HEK293 (cell line): ENCODE measurements at regions not wholly inside any gene's neighbourhood (a gene's known extent, or its start where the extent isn't known, plus 50 kb on each side); places are given as distances from the start of the nearest gene placed in this dataset.

Experiments used
- CTCF ChIA-PET: fragments of 350-600 bp; formaldehyde crosslinking; extraction: SDS; loops from one replicate; lab custom pipeline; 2021; ENCODE audit warnings: antibody characterized with exemption; lab: Yijun Ruan, JAX
- POLR2A ChIA-PET: fragments of 300-600 bp; formaldehyde crosslinking; extraction: SDS; loops from one replicate; lab custom pipeline; 2020; ENCODE audit warnings: antibody characterized with exemption, inconsistent platforms; lab: Yijun Ruan, JAX
- H3K27ac ChIP-seq: fragments of 200-500 bp; sonication (Bioruptor generic); 2 replicates; pipeline ENCODE4 v1.5.1; 2014; ENCODE audit warnings: low read depth, low read length, control low read depth, inconsistent platforms; ENCODE audit errors: extremely low read depth
- H3K36me3 ChIP-seq, 2 experiments: fragments of 200-500 bp in 1 of 2; sonication (Bioruptor generic) in 1 of 2; 1 replicate in 1 of 2; 2 replicates in 1 of 2; pipeline ENCODE4 v1.5.1; 2014 to 2017; ENCODE audit warnings: inconsistent platforms in 2 of 2, low read length in 2 of 2; ENCODE audit not compliant: control insufficient read depth in 2 of 2, insufficient read depth in 1 of 2
- H3K4me1 ChIP-seq: fragments of 200-500 bp; sonication (Bioruptor generic); 2 replicates; pipeline ENCODE4 v1.5.1; 2014; ENCODE audit warnings: mild to moderate bottlenecking, low read length, inconsistent platforms; ENCODE audit not compliant: control insufficient read depth, insufficient read depth
- H3K4me3 ChIP-seq: 2 replicates; pipeline ENCODE4 v1.5.1; 2011; ENCODE audit warnings: low read depth, mild to moderate bottlenecking, control low read depth, low read length, moderate library complexity
- H3K9me3 ChIP-seq: fragments of 200-500 bp; sonication (Bioruptor generic); 2 replicates; pipeline ENCODE4 v1.5.1; 2014; ENCODE audit warnings: low read depth, low read length, inconsistent platforms; ENCODE audit not compliant: control insufficient read depth, insufficient read depth
- GFI1B ChIP-seq: fragments of 450-650 bp; formaldehyde crosslinking; IDR thresholded peaks from 2 replicates; pipeline ENCODE4 v1.5.1; 2016; ENCODE audit warnings: missing biosample characterization, missing genetic modification characterization
- GLIS1 ChIP-seq: fragments of 450-650 bp; formaldehyde crosslinking; IDR thresholded peaks from 2 replicates; pipeline ENCODE4 v1.5.1; 2016; ENCODE audit warnings: missing biosample characterization, missing genetic modification characterization
- MEIS1 ChIP-seq: sonication (generic); formaldehyde crosslinking; IDR thresholded peaks from 2 replicates; pipeline ENCODE4 v1.8.1; 2022; ENCODE audit warnings: missing genetic modification reagents, mild to moderate bottlenecking, borderline replicate concordance
- MYNN ChIP-seq: fragments of 450-650 bp; formaldehyde crosslinking; IDR thresholded peaks from 2 replicates; pipeline ENCODE4 v1.5.1; 2016; ENCODE audit warnings: missing biosample characterization, missing genetic modification characterization, borderline replicate concordance
- OSR2 ChIP-seq: fragments of 450-650 bp; formaldehyde crosslinking; IDR thresholded peaks from 2 replicates; pipeline ENCODE4 v1.5.1; 2016; ENCODE audit warnings: missing biosample characterization, missing genetic modification characterization
- OVOL3 ChIP-seq: fragments of 450-650 bp; formaldehyde crosslinking; IDR thresholded peaks from 2 replicates; pipeline ENCODE4 v1.5.1; 2016; ENCODE audit warnings: missing biosample characterization, missing genetic modification characterization
- REPIN1 ChIP-seq: fragments of 450-650 bp; formaldehyde crosslinking; IDR thresholded peaks from 2 replicates; pipeline ENCODE4 v1.5.1; 2017; ENCODE audit warnings: missing biosample characterization, missing genetic modification characterization, low read depth
- SCRT1 ChIP-seq: fragments of 450-650 bp; formaldehyde crosslinking; IDR thresholded peaks from 2 replicates; pipeline ENCODE4 v1.5.1; 2016; ENCODE audit warnings: missing biosample characterization, missing genetic modification characterization, borderline replicate concordance
- ZBTB20 ChIP-seq: fragments of 450-650 bp; formaldehyde crosslinking; IDR thresholded peaks from 2 replicates; pipeline ENCODE4 v1.5.1; 2016; ENCODE audit warnings: missing biosample characterization, missing genetic modification characterization
- ZBTB7A ChIP-seq: fragments of 450-650 bp; formaldehyde crosslinking; IDR thresholded peaks from 2 replicates; pipeline ENCODE4 v1.5.1; 2016; ENCODE audit warnings: low read depth, missing biosample characterization, missing genetic modification characterization
- ZEB2 ChIP-seq: fragments of 450-650 bp; formaldehyde crosslinking; IDR thresholded peaks from 2 replicates; pipeline ENCODE4 v1.5.1; 2016; ENCODE audit warnings: missing biosample characterization, missing genetic modification characterization
- ZNF114 ChIP-seq: fragments of 450-650 bp; formaldehyde crosslinking; IDR thresholded peaks from 2 replicates; pipeline ENCODE4 v1.5.0; 2017; ENCODE audit warnings: missing biosample characterization, missing genetic modification characterization
- ZNF157 ChIP-seq: fragments of 450-650 bp; formaldehyde crosslinking; IDR thresholded peaks from 2 replicates; pipeline ENCODE4 v1.5.1; 2016; ENCODE audit warnings: missing biosample characterization, missing genetic modification characterization
- ZNF19 ChIP-seq: fragments of 450-650 bp; formaldehyde crosslinking; IDR thresholded peaks from 2 replicates; pipeline ENCODE4; 2016; ENCODE audit warnings: missing biosample characterization, missing genetic modification characterization, low read depth
- ZNF223 ChIP-seq: fragments of 450-650 bp; formaldehyde crosslinking; IDR thresholded peaks from 2 replicates; pipeline ENCODE4 v1.5.1; 2016; ENCODE audit warnings: missing biosample characterization, missing genetic modification characterization
- ZNF311 ChIP-seq: fragments of 450-650 bp; formaldehyde crosslinking; IDR thresholded peaks from 2 replicates; pipeline ENCODE4 v1.5.1; 2017; ENCODE audit warnings: missing biosample characterization, missing genetic modification characterization, borderline replicate concordance
- ZNF423 ChIP-seq: fragments of 450-650 bp; formaldehyde crosslinking; IDR thresholded peaks from 2 replicates; pipeline ENCODE4 v1.5.1; 2016; ENCODE audit warnings: missing biosample characterization, missing genetic modification characterization
- ZNF48 ChIP-seq: fragments of 450-650 bp; formaldehyde crosslinking; IDR thresholded peaks from 2 replicates; pipeline ENCODE4 v1.5.1; 2016; ENCODE audit warnings: missing biosample characterization, missing genetic modification characterization
- ZNF501 ChIP-seq: fragments of 450-650 bp; formaldehyde crosslinking; IDR thresholded peaks from 2 replicates; pipeline ENCODE4 v1.5.1; 2016; ENCODE audit warnings: missing biosample characterization, missing genetic modification characterization
- ZNF558 ChIP-seq: fragments of 450-650 bp; formaldehyde crosslinking; IDR thresholded peaks from 2 replicates; pipeline ENCODE4 v1.5.1; 2016; ENCODE audit warnings: missing biosample characterization, missing genetic modification characterization
- ZNF626 ChIP-seq: fragments of 450-650 bp; sonication (Bioruptor Pico); formaldehyde crosslinking; IDR thresholded peaks from 2 replicates; pipeline ENCODE4 v1.5.1; 2018; ENCODE audit warnings: missing biosample characterization, missing genetic modification characterization, inconsistent platforms
- ZNF639 ChIP-seq: fragments of 450-650 bp; formaldehyde crosslinking; IDR thresholded peaks from 2 replicates; pipeline ENCODE4 v1.5.1; 2016; ENCODE audit warnings: missing biosample characterization, missing genetic modification characterization
- ZNF645 ChIP-seq: fragments of 450-650 bp; formaldehyde crosslinking; IDR thresholded peaks from 2 replicates; pipeline ENCODE4; 2016; ENCODE audit warnings: missing biosample characterization, missing genetic modification characterization
- ZNF660 ChIP-seq: fragments of 450-650 bp; IDR thresholded peaks from 2 replicates; pipeline ENCODE4 v1.5.1; 2018; ENCODE audit warnings: missing biosample characterization, mild to moderate bottlenecking, missing genetic modification characterization
- ZNF664 ChIP-seq: fragments of 450-650 bp; formaldehyde crosslinking; IDR thresholded peaks from 2 replicates; pipeline ENCODE4 v1.5.1; 2016; ENCODE audit warnings: missing biosample characterization, missing genetic modification characterization
- ZNF692 ChIP-seq: fragments of 450-650 bp; formaldehyde crosslinking; IDR thresholded peaks from 2 replicates; pipeline ENCODE4 v1.5.1; 2016; ENCODE audit warnings: missing biosample characterization, missing genetic modification characterization
- ZNF843 ChIP-seq: fragments of 450-650 bp; formaldehyde crosslinking; IDR thresholded peaks from 2 replicates; pipeline ENCODE4 v1.5.1; 2016; ENCODE audit warnings: missing biosample characterization, missing genetic modification characterization
- TF ChIP-seq, protein P1 (sequence below): IDR thresholded peaks from 2 replicates; pipeline ENCODE4 v1.6.1; 2011; ENCODE audit warnings: mild to moderate bottlenecking, low read depth, low read length, borderline replicate concordance
- TF ChIP-seq, protein P2 (sequence below): fragments of 450-650 bp; formaldehyde crosslinking; IDR thresholded peaks from 2 replicates; pipeline ENCODE4 v1.5.1; 2016; ENCODE audit warnings: missing biosample characterization, missing genetic modification characterization

DNA sequence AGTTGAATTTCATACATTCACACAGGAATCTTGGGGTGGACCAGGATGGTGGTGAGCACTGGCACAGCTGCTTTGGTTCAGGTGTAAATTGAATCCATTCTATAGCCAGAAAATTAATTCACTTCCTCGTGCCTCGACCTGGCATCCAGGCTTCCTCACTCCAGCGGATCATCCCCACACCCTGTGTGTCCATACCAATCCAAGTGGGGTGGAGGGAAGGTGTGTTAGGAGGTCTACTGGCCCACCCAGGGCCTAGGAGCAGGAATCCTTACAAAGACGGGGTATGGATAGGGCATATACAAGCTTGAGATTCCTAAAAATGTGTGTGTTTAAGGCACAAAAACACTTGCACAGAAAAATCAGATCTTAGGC lies 81.8 kb upstream of the SLC24A3 start:
- CTCF ChIA-PET: no interaction called here
- H3K4me3 ChIP-seq: no peak overlapping the region
- no peaks in the 10 kb centered on the region for H3K4me1 ChIP-seq
- H3K36me3 ChIP-seq: no peaks in the 10 kb centered on the region
- TF ChIP-seq ZNF19 (no peak), GFI1B (tag by site-specific recombination) (no peak), ZNF843 (tag by site-specific recombination) (no peak), ZNF660 (tag by site-specific recombination) (no peak), OSR2 (tag by site-specific recombination) (no peak), ZBTB7A (tag by site-specific recombination) (no peak), ZNF223 (tag by site-specific recombination) (no peak), ZNF645 (no peak), ZEB2 (tag by site-specific recombination) (no peak), REPIN1 (tag by site-specific recombination) (no peak), ZNF664 (tag by site-specific recombination) (no peak), ZNF639 (tag by site-specific recombination) (no peak), ZBTB20 (no peak), ZNF311 (tag by site-specific recombination) (no peak), ZNF626 (tag by site-specific recombination) (no peak)
- TF ChIP-seq, protein P1, sequence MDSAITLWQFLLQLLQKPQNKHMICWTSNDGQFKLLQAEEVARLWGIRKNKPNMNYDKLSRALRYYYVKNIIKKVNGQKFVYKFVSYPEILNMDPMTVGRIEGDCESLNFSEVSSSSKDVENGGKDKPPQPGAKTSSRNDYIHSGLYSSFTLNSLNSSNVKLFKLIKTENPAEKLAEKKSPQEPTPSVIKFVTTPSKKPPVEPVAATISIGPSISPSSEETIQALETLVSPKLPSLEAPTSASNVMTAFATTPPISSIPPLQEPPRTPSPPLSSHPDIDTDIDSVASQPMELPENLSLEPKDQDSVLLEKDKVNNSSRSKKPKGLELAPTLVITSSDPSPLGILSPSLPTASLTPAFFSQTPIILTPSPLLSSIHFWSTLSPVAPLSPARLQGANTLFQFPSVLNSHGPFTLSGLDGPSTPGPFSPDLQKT: no peak
- POLR2A ChIA-PET: no interaction called here
- H3K27ac ChIP-seq: no peak overlapping the region
- H3K9me3 ChIP-seq: no peaks in the 10 kb centered on the region

DNA sequence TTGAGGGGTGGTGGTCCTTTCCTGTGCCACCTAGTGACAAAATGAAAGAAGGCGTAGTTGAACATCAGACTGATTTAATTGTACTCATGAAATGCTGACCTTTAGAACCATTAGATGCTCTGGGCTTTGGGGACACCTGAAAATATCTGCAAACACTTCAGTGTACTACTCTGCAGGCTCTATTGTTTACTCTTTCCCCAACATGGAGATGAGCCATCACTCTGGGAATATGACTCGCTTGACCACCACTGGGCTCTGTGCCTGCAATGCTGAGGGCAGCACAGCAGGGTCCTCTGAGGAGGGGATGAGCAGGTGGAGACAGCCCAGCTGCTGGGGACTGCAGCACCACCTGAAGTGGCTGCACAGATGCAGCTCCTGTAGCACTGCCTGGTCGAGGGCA lies 74.8 kb upstream of the SLC24A3 start:
- H3K4me3 ChIP-seq: no peak overlapping the region
- CTCF ChIA-PET: no interaction called here

DNA sequence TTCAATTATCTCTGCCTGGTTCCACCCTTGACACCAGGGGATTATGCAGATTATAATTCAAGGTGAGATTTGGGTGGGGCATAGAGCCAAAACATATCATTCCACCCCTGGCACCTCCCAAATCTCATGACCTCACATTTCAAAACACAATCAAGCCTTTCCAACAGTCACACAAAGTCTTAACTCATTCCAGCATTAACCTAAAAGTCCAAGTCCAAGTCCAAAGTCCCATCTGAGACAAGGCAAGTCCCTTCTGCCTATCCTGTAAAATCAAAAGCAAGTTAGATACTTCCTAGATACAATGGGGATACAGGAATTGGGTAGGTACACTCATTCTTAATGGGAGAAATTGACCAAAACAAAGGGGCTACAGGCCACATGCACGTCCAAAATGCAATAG lies 73.7 kb upstream of the SLC24A3 start:
- H3K27ac ChIP-seq: no peak overlapping the region
- no peaks in the 10 kb centered on the region for H3K9me3 ChIP-seq
- no peaks in the 10 kb centered on the region for H3K36me3 ChIP-seq
- ChIA-PET POLR2A (no interaction called here), CTCF (no interaction called here)
- H3K4me1 ChIP-seq: no peaks in the 10 kb centered on the region
- H3K4me3 ChIP-seq: no peak overlapping the region
- TF ChIP-seq ZNF501 (tag by site-specific recombination) (no peak), ZNF19 (no peak), ZNF692 (tag by site-specific recombination) (no peak), ZNF114 (tag by site-specific recombination) (no peak), MYNN (tag by site-specific recombination) (no peak), ZNF423 (tag by site-specific recombination) (no peak), ZNF157 (tag by site-specific recombination) (no peak), SCRT1 (tag by site-specific recombination) (no peak), ZNF558 (no peak)
- TF ChIP-seq, protein P2, sequence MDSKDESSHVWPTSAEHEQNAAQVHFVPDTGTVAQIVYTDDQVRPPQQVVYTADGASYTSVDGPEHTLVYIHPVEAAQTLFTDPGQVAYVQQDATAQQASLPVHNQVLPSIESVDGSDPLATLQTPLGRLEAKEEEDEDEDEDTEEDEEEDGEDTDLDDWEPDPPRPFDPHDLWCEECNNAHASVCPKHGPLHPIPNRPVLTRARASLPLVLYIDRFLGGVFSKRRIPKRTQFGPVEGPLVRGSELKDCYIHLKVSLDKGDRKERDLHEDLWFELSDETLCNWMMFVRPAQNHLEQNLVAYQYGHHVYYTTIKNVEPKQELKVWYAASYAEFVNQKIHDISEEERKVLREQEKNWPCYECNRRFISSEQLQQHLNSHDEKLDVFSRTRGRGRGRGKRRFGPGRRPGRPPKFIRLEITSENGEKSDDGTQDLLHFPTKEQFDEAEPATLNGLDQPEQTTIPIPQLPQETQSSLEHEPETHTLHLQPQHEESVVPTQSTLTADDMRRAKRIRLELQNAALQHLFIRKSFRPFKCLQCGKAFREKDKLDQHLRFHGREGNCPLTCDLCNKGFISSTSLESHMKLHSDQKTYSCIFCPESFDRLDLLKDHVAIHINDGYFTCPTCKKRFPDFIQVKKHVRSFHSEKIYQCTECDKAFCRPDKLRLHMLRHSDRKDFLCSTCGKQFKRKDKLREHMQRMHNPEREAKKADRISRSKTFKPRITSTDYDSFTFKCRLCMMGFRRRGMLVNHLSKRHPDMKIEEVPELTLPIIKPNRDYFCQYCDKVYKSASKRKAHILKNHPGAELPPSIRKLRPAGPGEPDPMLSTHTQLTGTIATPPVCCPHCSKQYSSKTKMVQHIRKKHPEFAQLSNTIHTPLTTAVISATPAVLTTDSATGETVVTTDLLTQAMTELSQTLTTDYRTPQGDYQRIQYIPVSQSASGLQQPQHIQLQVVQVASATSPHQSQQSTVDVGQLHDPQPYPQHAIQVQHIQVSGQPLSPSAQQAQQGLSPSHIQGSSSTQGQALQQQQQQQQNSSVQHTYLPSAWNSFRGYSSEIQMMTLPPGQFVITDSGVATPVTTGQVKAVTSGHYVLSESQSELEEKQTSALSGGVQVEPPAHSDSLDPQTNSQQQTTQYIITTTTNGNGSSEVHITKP: no peak

More for the DNA sequence above, 74.8 kb upstream of the SLC24A3 start:
- no peaks in the 10 kb centered on the region for H3K9me3 ChIP-seq
- TF ChIP-seq GLIS1 (tag by site-specific recombination): peak; percentile 64
- no peak for TF ChIP-seq ZNF48 (tag by site-specific recombination)
- TF ChIP-seq MEIS1 (CRISPR knock-in tag): no peak
- no peak for TF ChIP-seq OVOL3 (tag by site-specific recombination)
- TF ChIP-seq, all 188 proteins: peak for 1
- no peaks in the 10 kb centered on the region for H3K4me1 ChIP-seq
- POLR2A ChIA-PET: no interaction called here
- no peak overlapping the region for H3K27ac ChIP-seq
- H3K36me3 ChIP-seq: no peaks in the 10 kb centered on the region
